ENCODE measurements at regions not wholly inside any gene's neighbourhood (a gene's known extent, or its start where the extent isn't known, plus 50 kb on each side); places are given as distances from the start of the nearest gene placed in this dataset.

DNA sequence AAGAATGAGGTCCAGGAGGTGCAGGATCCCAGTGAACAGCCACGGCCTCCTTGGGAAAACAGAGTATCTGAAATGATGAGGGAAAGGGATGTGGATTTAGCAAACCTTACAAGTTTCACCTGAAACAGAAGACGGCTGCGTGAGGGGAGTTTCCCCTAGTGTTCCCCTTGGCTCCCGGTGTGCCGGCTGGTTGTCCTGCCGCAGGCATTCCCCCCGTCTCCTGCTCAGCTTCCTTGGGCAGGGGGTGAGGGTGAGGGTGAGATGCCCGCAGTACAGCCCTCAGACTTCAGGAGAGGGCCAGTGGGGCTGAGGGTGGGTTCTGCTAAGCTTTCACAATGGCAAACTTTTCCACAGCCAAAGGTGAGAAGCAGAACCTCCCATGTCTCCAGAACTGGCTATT is 201.1 kb upstream of the SOX1 start:
- Histone ChIP-seq H2AFZ (ENCODE audit: control insufficient read depth, low read depth, low read length) (no peak overlapping the region), H4K20me1 (ENCODE audit: control insufficient read depth, insufficient read depth) (no peaks in the 10 kb centered on the region), H3K9ac (ENCODE audit: control insufficient read depth, insufficient read depth, low read length) (no peak overlapping the region), H3K4me1 (ENCODE audit: control insufficient read depth, insufficient read depth, low read length) (no peaks in the 10 kb centered on the region), H3K9me3 (replicated peaks; ENCODE audit: control insufficient read depth, insufficient read depth, low read length) (no peaks in the 10 kb centered on the region; the same call in 2 of the 3 replicates), H3K27me3 (replicated peaks in 1 of 2; ENCODE audit: control insufficient read depth in 2 of 2, insufficient read depth in 2 of 2, low read length in 1 of 2) (no peaks in the 10 kb centered on the region), H3K36me3 (ENCODE audit: control insufficient read depth in 2 of 2, insufficient read depth in 2 of 2, low read length in 1 of 2) (no peaks in the 10 kb centered on the region), H3K4me3 (no peak overlapping the region), H3K4me2 (ENCODE audit: control insufficient read depth, insufficient read depth) (no peak overlapping the region), H3K79me2 (ENCODE audit: control insufficient read depth, insufficient read depth, low read length) (no peaks in the 10 kb centered on the region), H3K27ac (ENCODE audit: control insufficient read depth, insufficient read depth) (no peak overlapping the region)
- DNase-seq (ENCODE audit: low read depth, low spot score) (no peak), FAIRE-seq (no peak), ATAC-seq (no peak)
- in situ Hi-C loops (cut with MboI) = no loop called here
- intact Hi-C loops (cut with micrococcal nuclease; ENCODE audit: unreplicated experiment) = no loop called here
- ChIA-PET POLR2A (no interaction called here), RAD21 (ENCODE audit: unreplicated experiment) (no interaction called here), CTCF (no interaction called here), SMC1A (ENCODE audit: uncharacterized antibody, unreplicated experiment) (no interaction called here)
- TF ChIP-seq YBX1 (IDR thresholded peaks at IDR 0.05) (no peak), NR2F1 (conservative IDR thresholded peaks at IDR 0.05) (no peak), IKZF2 (IDR thresholded peaks at IDR 0.05) (no peak), NR2C2 (IDR thresholded peaks at IDR 0.05; ENCODE audit: borderline replicate concordance, control insufficient read depth, insufficient read length, low read depth) (no peak), SMC3 (IDR thresholded peaks at IDR 0.05; ENCODE audit: borderline replicate concordance, low read length) (no peak), RCOR1 (conservative IDR thresholded peaks at IDR 0.05; ENCODE audit: low read depth, low read length) (no peak), SIX5 (IDR thresholded peaks at IDR 0.05; ENCODE audit: low read depth, low read length, severe bottlenecking) (no peak), MEF2A (IDR thresholded peaks at IDR 0.05; ENCODE audit: insufficient read depth, low read depth, low read length) (no peak), ATF7 (IDR thresholded peaks at IDR 0.05; ENCODE audit: low read depth) (no peak), NFYB (IDR thresholded peaks at IDR 0.05; ENCODE audit: insufficient read depth, low read depth, low read length) (no peak)
- TF ChIP-seq, protein P1, sequence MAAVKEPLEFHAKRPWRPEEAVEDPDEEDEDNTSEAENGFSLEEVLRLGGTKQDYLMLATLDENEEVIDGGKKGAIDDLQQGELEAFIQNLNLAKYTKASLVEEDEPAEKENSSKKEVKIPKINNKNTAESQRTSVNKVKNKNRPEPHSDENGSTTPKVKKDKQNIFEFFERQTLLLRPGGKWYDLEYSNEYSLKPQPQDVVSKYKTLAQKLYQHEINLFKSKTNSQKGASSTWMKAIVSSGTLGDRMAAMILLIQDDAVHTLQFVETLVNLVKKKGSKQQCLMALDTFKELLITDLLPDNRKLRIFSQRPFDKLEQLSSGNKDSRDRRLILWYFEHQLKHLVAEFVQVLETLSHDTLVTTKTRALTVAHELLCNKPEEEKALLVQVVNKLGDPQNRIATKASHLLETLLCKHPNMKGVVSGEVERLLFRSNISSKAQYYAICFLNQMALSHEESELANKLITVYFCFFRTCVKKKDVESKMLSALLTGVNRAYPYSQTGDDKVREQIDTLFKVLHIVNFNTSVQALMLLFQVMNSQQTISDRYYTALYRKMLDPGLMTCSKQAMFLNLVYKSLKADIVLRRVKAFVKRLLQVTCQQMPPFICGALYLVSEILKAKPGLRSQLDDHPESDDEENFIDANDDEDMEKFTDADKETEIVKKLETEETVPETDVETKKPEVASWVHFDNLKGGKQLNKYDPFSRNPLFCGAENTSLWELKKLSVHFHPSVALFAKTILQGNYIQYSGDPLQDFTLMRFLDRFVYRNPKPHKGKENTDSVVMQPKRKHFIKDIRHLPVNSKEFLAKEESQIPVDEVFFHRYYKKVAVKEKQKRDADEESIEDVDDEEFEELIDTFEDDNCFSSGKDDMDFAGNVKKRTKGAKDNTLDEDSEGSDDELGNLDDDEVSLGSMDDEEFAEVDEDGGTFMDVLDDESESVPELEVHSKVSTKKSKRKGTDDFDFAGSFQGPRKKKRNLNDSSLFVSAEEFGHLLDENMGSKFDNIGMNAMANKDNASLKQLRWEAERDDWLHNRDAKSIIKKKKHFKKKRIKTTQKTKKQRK (IDR thresholded peaks at IDR 0.05; ENCODE audit: low read depth, low read length) = no peak
- TF ChIP-seq, protein P2, sequence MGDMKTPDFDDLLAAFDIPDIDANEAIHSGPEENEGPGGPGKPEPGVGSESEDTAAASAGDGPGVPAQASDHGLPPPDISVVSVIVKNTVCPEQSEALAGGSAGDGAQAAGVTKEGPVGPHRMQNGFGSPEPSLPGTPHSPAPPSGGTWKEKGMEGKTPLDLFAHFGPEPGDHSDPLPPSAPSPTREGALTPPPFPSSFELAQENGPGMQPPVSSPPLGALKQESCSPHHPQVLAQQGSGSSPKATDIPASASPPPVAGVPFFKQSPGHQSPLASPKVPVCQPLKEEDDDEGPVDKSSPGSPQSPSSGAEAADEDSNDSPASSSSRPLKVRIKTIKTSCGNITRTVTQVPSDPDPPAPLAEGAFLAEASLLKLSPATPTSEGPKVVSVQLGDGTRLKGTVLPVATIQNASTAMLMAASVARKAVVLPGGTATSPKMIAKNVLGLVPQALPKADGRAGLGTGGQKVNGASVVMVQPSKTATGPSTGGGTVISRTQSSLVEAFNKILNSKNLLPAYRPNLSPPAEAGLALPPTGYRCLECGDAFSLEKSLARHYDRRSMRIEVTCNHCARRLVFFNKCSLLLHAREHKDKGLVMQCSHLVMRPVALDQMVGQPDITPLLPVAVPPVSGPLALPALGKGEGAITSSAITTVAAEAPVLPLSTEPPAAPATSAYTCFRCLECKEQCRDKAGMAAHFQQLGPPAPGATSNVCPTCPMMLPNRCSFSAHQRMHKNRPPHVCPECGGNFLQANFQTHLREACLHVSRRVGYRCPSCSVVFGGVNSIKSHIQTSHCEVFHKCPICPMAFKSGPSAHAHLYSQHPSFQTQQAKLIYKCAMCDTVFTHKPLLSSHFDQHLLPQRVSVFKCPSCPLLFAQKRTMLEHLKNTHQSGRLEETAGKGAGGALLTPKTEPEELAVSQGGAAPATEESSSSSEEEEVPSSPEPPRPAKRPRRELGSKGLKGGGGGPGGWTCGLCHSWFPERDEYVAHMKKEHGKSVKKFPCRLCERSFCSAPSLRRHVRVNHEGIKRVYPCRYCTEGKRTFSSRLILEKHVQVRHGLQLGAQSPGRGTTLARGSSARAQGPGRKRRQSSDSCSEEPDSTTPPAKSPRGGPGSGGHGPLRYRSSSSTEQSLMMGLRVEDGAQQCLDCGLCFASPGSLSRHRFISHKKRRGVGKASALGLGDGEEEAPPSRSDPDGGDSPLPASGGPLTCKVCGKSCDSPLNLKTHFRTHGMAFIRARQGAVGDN (IDR thresholded peaks at IDR 0.05) = no peak
- TF ChIP-seq, protein P3, sequence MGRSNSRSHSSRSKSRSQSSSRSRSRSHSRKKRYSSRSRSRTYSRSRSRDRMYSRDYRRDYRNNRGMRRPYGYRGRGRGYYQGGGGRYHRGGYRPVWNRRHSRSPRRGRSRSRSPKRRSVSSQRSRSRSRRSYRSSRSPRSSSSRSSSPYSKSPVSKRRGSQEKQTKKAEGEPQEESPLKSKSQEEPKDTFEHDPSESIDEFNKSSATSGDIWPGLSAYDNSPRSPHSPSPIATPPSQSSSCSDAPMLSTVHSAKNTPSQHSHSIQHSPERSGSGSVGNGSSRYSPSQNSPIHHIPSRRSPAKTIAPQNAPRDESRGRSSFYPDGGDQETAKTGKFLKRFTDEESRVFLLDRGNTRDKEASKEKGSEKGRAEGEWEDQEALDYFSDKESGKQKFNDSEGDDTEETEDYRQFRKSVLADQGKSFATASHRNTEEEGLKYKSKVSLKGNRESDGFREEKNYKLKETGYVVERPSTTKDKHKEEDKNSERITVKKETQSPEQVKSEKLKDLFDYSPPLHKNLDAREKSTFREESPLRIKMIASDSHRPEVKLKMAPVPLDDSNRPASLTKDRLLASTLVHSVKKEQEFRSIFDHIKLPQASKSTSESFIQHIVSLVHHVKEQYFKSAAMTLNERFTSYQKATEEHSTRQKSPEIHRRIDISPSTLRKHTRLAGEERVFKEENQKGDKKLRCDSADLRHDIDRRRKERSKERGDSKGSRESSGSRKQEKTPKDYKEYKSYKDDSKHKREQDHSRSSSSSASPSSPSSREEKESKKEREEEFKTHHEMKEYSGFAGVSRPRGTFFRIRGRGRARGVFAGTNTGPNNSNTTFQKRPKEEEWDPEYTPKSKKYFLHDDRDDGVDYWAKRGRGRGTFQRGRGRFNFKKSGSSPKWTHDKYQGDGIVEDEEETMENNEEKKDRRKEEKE (IDR thresholded peaks at IDR 0.05) = no peak
- 41% methylated on average over 5 of the region's 8 CpGs for WGBS (ENCODE audit: insufficient coverage, insufficient replicate concordance, low lambda C conversion rate, missing lambda C conversion rate)
- no TSS peak for BruUV-seq (replicated peaks)

All from GM12878 (cell line).